ENCODE measurements at regions not wholly inside any gene's neighbourhood (a gene's known extent, or its start where the extent isn't known, plus 50 kb on each side); places are given as distances from the start of the nearest gene placed in this dataset.

DNA sequence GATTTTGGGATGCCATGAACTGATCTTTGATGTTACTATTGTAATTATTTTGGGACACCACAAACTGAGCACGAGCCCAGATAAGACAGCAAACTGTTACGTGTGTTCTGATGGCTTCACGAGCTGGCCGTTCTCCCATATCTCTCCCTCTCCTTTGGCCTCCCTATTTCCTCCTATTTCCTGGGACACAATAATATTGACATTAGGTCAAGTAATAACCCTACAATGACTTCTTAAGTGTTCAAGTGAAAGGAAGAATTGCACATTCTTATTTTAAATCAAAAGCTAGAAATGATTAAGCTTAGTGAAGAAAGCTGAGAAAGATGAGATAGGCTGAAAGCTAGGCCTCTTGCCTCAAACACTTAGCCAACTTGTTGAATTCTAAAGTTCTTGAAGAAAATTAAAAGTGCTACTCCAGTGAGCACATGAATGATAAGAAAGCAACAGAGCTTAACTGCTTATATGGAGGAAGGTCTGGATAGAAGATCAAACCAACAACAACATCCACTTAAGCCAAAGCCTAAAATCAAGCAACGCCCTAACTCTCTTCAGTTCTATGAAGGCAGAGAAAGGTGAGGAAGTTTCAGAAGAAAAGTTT is 247.1 kb downstream of the LRRC70 start:
- no peaks in the 10 kb centered on the region for H3K27me3 Mint-ChIP-seq (ENCODE audit: low read depth)
- Histone ChIP-seq H3K18ac (ENCODE audit: insufficient read length, low read depth, low read length) (no peak overlapping the region), H3K9me3 (ENCODE audit: control insufficient read depth, low read depth, low read length) (no peaks in the 10 kb centered on the region), H2BK20ac (ENCODE audit: low read depth, low read length, poor library complexity, severe bottlenecking) (no peak overlapping the region), H2BK15ac (ENCODE audit: low read depth, low read length) (no peak overlapping the region), H3K9ac (ENCODE audit: extremely low read depth, insufficient read length, low read length) (no peak overlapping the region), H3K56ac (ENCODE audit: insufficient read length, low read depth, low read length) (no peak overlapping the region), H3K23ac (ENCODE audit: insufficient read length, low read depth, low read length) (no peak overlapping the region), H4K5ac (ENCODE audit: insufficient read length, low read depth, low read length) (no peak overlapping the region), H2AK5ac (ENCODE audit: insufficient read length, low read length) (no peak overlapping the region), H3K4me2 (ENCODE audit: insufficient read depth, insufficient read length, low read length) (no peak overlapping the region), H2BK120ac (ENCODE audit: low read depth, low read length, poor library complexity, severe bottlenecking) (no peak overlapping the region), H2AFZ (ENCODE audit: low read length) (no peak overlapping the region), H4K20me1 (ENCODE audit: control insufficient read depth, insufficient read depth, insufficient read length) (no peaks in the 10 kb centered on the region), H3K4me1 (ENCODE audit: insufficient read depth, low read length) (no peaks in the 10 kb centered on the region), H3K27me3 (ENCODE audit: insufficient read depth, low read length) (no peaks in the 10 kb centered on the region), H4K8ac (replicated peaks; ENCODE audit: insufficient read length, low read depth, low read length) (no peak overlapping the region), H3T11ph (ENCODE audit: low read length) (no peak overlapping the region), H4K91ac (ENCODE audit: insufficient read length, low read depth, low read length) (no peak overlapping the region), H3K79me1 (ENCODE audit: insufficient read depth, low read depth, low read length, poor library complexity, severe bottlenecking) (no peaks in the 10 kb centered on the region), H3K23me2 (ENCODE audit: insufficient read length, low read depth, low read length, poor library complexity, severe bottlenecking) (no peaks in the 10 kb centered on the region), H2BK5ac (ENCODE audit: insufficient read length, low read length) (no peak overlapping the region), H3K27ac (ENCODE audit: insufficient read length, low read depth, low read length) (no peak overlapping the region), H3K79me2 (ENCODE audit: insufficient read depth, low read length) (no peaks in the 10 kb centered on the region), H2BK12ac (ENCODE audit: insufficient read length, low read depth, low read length) (no peak overlapping the region), H3K4ac (ENCODE audit: low read depth, low read length) (no peak overlapping the region), H3K14ac (ENCODE audit: insufficient read depth, low read length) (no peak overlapping the region)
- peaks cover 0 to 9% of the 10 kb centered on the region in 2 experiments; a peak in 2 of 5 replicates for H3K9me3 Mint-ChIP-seq
- no peak overlapping the region for H3K27ac Mint-ChIP-seq
- DNase-seq = no peak
- WGBS (ENCODE audit: extremely low coverage, insufficient read length, low lambda C conversion rate) = no CpG with 5 or more reads among the region's 5 CpGs
- H3K36me3 Mint-ChIP-seq (ENCODE audit: insufficient read depth in 1 of 3, low read depth in 3 of 3) = no peaks in the 10 kb centered on the region; a peak in 1 of 7 replicates
- no peaks in the 10 kb centered on the region; a peak in 1 of 4 replicates for H3K4me1 Mint-ChIP-seq
- TF ChIP-seq, protein P1, sequence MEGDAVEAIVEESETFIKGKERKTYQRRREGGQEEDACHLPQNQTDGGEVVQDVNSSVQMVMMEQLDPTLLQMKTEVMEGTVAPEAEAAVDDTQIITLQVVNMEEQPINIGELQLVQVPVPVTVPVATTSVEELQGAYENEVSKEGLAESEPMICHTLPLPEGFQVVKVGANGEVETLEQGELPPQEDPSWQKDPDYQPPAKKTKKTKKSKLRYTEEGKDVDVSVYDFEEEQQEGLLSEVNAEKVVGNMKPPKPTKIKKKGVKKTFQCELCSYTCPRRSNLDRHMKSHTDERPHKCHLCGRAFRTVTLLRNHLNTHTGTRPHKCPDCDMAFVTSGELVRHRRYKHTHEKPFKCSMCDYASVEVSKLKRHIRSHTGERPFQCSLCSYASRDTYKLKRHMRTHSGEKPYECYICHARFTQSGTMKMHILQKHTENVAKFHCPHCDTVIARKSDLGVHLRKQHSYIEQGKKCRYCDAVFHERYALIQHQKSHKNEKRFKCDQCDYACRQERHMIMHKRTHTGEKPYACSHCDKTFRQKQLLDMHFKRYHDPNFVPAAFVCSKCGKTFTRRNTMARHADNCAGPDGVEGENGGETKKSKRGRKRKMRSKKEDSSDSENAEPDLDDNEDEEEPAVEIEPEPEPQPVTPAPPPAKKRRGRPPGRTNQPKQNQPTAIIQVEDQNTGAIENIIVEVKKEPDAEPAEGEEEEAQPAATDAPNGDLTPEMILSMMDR (conservative IDR thresholded peaks at IDR 0.05) = no peak
- H3K4me3 Mint-ChIP-seq = no peak overlapping the region

Measured in H9 (cell line).